Stimulated activated CD8-positive, alpha-beta memory T cell treated with anti-CD3 and anti-CD28 coated beads, Interleukin-4, amount 100 ng/mL, for 1 hour (primary cell): ENCODE measurements at regions not wholly inside any gene's neighbourhood (a gene's known extent, or its start where the extent isn't known, plus 50 kb on each side); places are given as distances from the start of the nearest gene placed in this dataset.

Experiments used
- DNase-seq, 2 donors: peaks; one replicate each; pipeline ENCODE4 v3.0.0-alpha.2; 2020; ENCODE audit warnings: low read depth in 2 of 2, low spot score in 1 of 2

GRCh38 chr1:235027076-235027861 is 101.4 kb downstream of the TOMM20 start:
- DNase-seq = no peak

DNA sequence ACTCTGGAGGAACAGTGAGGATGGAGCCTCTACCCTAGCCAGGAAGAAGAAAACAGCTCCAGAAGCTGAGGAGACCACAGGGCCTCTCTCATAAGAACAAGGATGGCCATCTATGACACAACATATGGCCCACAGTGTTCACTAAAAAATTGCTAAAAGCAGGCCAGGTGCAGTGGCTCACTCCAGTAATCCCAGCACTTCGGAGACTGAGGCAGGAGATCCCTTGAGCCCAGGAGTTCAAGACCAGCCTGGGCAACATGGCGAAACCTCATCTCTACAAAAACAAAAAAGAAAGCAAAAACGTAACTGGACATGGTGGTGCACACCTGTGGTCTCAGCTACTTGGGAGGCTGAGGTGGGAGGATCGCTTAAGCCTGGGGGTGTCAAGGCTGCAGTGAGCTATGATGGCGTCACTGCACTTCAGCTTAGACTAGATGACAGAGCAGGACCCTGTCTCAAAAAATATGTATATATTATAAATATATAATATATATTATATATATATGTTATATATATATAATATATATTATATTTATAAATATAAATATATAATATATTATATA is 103.1 kb downstream of the TOMM20 start:
- DNase-seq = no peak

GRCh38 chr1:235024711-235025421 is 103.8 kb downstream of the TOMM20 start:
- DNase-seq = no peak

GRCh38 chr1:235023711-235024439 is 104.8 kb downstream of the TOMM20 start:
- DNase-seq = no peak

DNA sequence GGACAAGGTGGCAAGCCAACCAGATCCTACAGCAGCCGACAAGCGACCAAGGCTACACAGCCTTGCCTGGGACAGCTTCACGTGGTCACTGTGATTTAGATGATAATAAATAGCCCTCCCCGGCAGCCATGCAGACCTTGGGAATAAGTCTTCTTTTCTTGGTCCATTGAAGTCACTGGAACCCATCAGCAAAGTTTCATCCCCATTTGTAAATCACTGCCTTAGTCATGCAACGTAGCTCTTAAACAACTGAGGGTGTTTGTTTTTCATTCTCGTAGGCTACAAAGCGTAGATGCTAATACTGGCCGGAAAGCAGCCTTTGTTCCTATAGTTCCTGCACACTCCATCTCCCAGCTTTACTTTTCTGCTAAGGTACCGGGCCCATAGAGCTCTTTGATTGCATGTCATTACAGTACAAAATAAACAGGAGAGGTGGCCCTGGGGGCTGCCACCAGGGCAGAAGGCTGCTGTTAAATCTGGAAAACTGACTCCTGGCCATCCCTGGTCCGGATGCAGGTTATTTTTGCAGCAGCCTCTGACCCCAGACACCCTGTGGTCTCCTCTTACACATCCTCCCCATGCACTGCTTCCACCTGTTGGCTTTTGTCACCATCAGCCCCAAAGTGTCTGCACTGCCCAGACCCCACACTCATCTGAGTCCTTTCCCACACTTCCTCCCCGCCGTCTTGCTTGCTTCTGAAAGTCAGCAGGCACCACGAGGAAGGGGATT is 105.5 kb downstream of the TOMM20 start:
- DNase-seq = no peak

DNA sequence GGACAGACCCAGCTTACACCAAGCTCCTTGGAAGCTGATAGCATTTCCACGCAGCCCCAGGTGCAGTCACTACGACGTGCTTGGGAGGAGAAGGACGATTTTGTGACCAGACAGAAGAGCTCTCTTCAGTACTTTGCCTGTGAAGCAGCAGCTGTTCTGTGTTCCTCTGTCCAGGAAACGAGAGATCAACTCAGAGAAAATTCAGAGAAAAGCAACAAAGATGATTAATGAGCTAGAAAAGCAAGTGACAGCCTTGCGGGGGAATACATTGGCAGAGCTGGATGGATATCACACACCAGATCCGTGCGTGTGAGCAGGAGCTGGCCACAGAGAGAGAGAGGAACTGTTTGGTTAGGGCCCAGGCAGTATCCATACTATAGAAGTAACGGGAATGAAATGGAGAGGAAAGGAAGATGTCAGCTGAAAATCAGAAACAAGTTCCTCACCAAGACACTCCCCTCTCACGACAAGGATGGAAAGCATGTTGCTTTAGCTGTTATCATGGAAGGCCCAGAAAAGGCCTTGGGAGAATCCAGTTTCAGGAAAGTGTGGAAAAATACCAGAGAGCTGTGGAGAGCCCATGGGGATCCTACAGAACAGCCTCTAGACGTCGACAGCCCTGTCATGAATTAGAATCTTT is 106.2 kb downstream of the TOMM20 start:
- no peak for DNase-seq

DNA sequence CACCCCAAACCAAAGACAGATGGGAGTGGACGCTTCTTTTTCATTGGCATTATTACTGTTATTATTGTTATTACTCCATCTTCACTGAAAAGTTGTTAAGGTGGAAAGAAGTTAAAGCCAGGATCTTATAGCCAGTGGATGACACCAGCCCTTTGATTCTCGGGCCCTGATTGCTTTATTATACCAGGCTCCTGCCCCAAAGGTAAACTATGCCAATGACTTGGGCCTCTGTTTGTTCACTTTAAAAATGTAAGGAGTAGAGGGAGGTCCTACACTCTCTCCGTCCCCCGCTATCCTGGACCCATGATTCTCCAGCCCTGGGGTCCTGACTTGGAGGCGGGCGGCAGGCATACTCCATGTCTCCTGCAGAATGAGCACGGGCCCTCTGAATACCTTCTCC is 106.8 kb downstream of the TOMM20 start:
- no peak for DNase-seq

GRCh38 chr1:235021321-235021720 is 107.3 kb downstream of the TOMM20 start:
- no peak for DNase-seq

- no peak for DNase-seq
Measured at GRCh38 chr1:235019961-235020360, 108.7 kb downstream of the TOMM20 start.

GRCh38 chr1:235019471-235019870 is 109.2 kb downstream of the TOMM20 start:
- DNase-seq = no peak

DNA sequence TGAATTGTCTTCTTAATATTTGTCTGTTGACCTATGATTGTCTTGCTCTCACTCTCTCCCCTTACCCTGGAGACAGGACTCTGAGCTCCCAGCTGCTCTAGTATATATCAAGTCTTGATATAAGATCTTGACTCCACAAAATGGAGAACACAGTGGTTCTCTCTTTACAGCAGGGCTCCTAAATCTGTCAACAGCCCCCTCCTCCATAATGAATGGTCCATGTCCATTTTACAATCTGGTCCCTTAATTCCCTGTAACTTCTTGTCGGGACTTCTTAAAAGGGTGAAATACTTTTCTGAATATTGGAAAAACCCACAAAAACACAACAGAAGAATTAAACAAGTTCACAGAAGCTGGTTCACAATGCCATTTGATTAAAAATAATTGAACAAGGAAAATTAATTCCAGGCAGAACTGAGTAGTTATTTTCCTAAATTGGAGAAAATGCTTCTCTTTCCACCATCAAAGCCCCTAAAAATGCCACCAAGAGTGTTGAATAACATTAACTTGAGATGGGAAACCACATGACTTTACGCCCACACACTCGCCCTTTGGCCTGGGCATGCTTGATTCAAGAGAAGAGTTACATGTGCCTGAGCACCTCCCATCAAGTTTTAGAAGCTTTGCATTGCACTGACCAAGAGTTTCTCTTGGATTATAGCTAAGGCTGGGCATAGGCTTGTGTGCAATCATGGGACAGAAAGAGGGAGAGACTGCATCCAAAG is 109.8 kb downstream of the TOMM20 start:
- DNase-seq = no peak

DNA sequence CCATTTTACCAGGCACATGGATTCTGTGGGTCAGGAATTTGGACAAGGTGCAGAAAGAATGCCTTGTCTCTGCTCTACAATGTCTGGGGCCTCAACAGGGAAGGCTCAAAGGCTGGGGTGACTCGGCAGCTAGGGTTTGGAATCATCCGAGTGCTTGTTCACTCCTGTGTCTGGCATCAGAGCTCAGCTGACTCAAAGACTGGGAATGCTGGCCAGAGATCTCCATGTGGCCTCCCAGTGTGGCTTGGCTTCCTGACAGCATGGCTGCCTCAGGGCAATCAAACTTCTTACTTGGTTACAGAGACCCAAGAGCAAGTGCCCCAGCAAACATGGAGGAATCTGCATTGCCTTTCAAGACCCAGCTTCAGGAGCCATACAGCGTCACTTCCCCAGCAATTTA is 110.5 kb downstream of the TOMM20 start:
- DNase-seq = no peak

- DNase-seq = no peak
Measured at GRCh38 chr1:235017719-235018118, 110.9 kb downstream of the TOMM20 start.

DNA sequence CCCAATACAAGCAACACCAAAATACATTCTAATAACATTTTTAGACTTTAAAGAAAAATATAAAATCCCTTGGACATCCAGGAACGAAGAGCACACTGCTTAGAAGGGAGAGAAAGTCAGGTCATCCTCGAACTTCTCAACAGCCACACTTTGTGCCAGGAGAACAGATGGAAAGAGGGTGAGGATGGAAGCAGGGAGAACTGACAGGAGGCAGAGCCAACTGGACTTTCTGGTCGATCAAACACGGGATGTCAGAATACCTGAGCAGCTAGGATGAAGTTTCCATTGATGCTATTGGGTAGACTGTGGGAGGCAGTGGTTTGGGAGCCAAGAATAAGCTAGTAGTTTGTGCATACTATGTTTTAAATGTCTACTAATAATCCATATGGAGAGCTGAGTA is 111.4 kb downstream of the TOMM20 start:
- DNase-seq = no peak

- no peak for DNase-seq
Measured at GRCh38 chr1:235015291-235015985, 113.2 kb downstream of the TOMM20 start.

DNA sequence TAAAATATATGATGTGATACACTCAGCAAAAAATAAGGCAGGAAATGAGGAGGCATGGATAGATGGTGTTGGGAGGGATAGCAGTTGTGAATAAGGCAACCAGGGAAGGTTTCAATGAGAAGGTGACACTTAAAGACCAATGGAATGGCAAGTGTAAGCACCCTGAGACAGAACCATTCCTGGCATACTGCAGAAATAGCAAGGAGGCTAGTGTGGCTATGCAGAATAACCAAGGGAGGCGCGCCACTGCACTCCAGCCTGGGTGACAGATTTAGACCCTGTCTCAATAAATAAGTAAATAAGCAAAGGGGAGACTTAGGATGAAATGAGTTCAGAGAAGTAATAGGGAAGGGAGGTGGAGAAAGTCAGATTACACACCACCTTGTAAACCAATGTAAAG is 113.9 kb downstream of the TOMM20 start:
- no peak for DNase-seq

- DNase-seq = no peak
Measured at GRCh38 chr1:235013512-235013911, 115.1 kb downstream of the TOMM20 start.

- DNase-seq = no peak
Measured at GRCh38 chr1:235012436-235013210, 116.0 kb downstream of the TOMM20 start.
